ENCODE measurements at regions not wholly inside any gene's neighbourhood (a gene's known extent, or its start where the extent isn't known, plus 50 kb on each side); places are given as distances from the start of the nearest gene placed in this dataset.

DNA sequence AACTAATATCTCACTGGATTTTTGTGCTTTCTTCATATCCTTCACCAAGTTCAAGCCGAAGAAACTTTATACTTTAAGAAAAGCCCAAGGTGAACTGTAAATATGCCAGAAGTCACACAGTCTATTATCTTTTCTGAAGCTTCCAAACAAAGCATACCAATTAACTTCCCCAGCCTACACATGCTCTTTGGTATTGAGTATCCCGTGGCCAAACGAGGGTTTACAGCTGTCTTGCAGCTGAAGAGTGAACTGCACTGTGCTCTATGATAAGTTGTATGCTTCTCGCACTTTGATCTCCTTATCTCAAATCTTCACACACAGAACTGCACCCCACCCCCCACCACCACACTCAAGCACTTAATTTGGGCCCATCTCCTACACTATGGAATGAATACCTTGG, 215.6 kb upstream of the VEPH1 start:
- no peak for DNase-seq (ENCODE audit: low read depth)

DNA sequence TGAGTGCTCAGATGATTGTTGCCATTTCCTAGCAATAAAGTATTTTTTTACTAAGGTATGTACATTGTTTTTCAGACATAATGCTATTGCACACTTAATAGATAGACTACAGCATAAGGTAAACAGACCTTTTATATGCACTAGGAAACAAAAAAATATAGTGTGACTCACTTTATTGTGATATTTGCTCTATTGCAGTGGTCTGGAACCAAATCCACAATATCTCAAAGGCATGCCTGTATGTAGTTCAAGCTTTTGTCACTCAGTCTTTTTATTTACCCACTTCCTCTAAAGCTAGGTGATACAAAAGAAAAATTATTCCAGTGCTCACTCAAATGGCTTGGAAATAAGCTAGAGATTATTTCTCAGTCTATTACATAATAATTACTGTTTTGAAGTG, 209.9 kb upstream of the VEPH1 start:
- DNase-seq (ENCODE audit: low read depth): no peak

DNA sequence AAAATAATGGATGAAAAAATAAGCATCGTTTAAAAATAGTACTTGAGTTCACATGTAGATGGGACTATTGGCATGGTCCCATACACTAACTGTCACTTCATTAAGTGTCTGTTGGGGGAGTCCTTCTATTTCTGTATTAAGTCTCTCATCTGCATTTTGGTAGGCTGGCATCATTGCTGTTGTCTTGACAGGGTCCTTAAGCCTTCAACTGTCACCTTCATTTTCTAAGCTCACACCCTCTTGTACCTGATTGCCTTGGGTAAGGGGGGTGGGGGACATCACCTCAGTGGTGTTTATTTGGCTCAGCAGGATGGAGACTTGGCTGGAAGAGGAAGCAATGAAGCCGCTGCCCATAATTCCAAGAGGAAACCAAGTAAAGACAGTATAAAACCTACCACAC, 202.0 kb upstream of the VEPH1 start:
- DNase-seq (ENCODE audit: low read depth): no peak

DNA sequence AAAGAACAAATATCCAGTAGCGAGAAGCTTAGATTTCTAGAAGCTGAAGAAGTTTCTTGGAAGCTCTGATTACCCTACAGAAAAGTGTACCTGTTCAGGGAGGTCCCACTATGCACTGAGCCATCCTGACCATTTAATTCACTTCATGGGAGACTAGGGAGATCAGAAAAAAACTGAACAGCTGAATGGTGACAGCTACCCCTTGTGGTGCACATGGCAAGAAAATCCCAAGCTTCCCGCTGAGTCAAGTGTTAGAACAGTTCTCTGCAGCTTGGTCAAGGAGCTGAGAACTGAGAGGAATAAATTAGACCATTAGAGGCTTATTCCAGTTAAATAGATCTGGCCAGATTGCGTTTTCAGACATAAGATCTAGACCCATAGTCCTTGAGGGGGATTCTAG, 197.2 kb upstream of the VEPH1 start:
- DNase-seq (ENCODE audit: low read depth): no peak

DNA sequence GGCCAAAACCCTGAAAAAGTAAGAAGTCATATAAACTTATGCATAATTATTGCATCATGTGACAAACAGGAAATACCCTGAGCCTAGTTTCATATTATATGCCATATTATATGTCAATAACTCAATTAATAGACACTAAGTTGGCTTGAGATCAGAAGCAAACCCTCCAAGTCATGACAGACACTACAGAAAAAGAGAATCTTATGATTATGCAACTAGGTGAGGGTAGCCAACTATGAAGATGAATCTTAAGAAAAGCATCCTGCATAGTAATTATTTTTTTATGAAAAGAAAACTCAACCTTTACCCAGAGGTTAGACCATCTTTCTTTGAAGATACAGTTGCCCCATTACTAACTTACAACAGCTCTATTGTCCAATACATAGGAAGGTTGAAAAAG, 192.4 kb upstream of the VEPH1 start:
- DNase-seq (ENCODE audit: low read depth): no peak

DNA sequence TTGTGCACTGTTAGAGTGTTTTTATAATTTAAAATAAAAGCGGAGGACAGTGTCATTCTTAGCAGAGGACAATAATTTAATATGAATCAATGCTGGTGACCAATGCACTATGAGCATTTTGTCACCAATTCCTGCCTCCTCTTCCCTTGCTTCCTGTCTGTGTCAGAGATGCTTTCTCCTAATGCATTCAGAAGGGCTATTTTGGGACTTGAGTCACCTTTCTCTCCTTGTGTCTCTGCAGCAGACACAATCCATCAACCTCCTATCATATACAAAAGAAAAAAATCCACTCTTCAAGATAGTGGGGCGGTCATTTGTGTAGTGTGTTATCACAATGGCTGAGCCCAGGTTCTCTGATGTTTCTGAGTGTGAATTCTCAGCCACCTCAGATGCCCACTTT, 191.9 kb upstream of the VEPH1 start:
- DNase-seq (ENCODE audit: low read depth): no peak

DNA sequence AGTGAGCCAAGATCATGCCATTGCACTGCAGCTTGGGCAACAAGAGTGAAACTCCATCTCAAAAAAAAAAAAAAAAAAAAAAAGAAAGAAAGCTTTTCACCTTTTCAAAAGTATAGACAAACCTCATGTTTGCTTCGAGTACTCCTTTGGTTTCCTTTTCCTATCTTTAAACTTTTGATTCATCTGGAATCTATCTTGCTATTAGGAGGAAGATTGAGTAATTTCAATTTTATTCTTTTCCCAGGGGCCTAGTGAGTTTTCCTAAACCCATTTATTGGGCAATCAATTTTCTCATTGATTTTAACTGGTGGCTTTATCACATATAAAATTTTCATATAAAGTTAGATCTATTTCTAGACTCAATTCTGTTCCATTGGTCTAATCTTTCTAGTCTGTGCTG, 190.5 kb upstream of the VEPH1 start:
- no peak for DNase-seq (ENCODE audit: low read depth)

DNA sequence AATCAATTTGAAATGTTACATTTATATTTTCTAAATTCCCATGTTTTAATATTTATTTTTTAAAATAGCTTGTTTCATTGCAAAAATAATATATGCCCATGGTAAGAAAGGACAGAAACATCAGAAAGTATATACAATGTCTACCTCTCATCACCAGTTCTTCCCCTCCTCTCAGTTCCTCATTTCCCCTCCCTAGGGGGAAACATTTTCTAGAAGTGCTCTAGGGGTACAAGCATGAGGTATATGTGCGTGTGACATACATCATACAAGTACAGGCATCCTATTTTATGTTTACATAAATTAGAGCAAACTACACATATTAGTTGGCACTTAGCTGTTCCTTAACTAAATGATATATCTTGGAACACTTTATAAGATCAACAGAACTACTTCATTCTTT, 189.3 kb upstream of the VEPH1 start:
- DNase-seq (ENCODE audit: low read depth): no peak

DNA sequence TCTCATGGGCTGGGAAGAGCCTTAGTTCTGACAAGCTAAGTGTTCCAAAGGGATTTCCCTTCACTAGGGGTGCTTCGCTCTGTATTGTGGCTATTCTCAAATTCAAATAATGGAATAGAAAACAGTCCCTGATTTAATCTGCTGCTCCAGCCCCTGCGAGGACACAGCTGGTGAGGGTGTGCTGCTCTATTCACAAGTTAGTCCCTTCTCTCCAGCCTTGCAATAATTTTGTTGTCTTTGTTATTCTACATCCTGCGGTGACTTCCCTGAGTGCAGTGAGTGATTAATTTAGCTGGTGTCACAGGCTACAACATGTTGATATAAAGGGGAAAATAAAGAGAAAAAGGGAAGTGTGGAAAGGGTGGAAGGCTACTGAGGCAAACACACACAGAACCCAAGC, 180.5 kb upstream of the VEPH1 start:
- DNase-seq (ENCODE audit: low read depth): no peak

DNA sequence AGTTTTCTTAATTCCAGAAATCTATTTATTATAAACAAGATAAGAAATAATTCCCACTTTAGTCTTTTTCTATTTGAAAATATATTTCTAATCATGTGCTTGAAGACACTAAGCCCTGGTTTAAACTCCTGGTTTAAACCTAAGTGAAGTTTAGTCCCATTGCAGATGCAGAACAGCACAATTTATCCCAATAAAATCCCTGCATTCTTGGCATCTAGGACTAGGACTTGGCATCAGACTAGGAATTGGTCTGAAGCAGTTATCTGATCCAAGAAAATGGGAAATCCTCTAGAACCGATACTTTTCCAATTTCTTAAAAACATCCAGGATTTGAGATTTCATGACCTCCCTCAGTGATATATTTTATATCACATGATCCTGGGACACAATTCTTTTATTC, 168.8 kb upstream of the VEPH1 start:
- DNase-seq (ENCODE audit: low read depth): no peak

DNA sequence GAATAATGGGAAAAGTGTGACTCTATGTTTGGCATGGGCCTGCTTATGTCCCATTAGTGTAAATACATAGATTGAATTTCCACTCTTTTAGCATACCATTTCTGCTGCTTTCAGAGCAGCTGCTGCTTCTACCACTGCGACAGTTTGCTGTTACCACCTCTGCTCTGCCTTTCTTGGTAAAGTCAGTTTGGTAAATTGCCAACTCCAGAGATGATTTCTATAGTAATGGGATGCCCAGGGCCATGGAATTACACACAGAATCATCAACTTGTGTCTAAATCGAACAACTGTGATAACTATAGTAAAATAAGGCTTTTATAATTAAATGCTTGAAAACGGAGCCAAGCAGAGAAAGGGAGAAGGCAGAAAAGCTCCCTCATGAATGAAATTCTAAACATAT, 168.4 kb upstream of the VEPH1 start:
- no peak for DNase-seq (ENCODE audit: low read depth)

DNA sequence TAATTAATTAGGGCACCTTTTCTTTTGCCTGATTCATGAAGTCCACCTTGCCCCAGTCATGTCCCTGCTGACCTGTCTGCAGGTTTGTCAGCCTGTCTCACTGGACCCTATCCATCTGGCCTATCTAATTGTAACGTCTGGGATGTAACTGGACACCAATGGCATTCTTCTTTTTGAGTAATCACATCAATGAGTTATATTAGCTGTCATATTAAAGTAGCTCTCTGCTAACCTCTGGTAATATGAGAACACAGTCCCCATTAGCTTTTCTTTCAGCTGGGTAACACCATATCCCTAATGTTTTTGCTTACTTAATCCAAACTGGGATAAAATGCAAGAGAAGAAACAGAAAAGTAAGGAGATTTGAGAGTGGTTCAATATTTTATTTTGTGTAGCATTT, 166.2 kb upstream of the VEPH1 start:
- no peak for DNase-seq (ENCODE audit: low read depth)

DNA sequence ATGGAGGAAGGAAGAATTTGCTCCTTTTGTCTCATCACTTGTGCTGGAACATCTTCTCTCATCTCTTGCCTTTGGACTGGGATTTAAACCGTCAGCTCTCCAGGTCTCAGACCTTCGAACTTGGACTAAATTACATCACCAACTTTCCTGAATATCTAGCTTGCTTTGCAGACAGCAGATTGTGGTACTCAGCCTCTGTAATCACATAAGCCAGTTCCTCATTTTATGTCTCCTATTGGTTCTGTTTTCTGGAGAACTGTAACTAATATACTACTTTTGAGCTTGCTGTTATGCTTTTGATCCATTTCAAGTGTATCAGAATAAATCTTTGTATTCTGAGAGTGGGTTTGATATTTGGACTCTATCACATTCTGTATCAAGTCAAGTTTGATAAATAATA, 164.3 kb upstream of the VEPH1 start:
- DNase-seq (ENCODE audit: low read depth): no peak

DNA sequence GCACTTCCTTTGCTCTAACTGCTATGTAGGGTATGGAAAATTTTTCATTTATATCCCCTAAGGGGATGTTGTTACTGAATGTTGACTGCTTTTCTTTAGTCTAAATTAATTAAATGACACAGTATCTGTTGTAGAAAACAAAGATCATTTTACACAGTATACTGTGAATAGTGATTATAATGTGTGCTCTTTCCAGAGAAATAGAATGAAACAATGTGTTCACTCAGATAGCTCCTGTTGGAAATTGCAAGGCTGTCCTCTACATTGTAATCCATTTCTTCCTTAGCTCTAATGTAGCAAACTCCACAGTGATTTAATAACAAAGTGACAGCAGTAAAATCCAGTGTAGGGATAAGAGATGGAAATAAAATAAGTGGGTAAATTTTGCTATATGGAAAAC, 159.0 kb upstream of the VEPH1 start:
- DNase-seq (ENCODE audit: low read depth): no peak

DNA sequence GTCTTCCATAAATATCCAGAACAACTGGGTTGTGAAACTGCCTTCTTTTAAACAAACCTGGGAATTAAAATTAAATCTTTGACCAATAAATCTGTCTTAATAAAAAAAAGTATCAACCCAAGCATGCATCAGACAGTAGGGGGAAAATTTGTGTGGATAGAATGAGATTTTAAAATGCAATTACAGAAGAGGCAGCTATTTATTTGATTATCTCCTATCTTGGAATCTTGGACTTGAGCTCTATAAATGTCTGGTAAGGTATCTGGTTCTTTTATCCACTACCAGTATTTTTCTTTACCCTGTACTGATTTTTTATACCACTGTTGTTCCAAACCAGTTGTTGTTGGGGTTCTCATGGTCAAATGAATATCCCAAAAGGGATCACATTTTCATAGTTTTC, 157.6 kb upstream of the VEPH1 start:
- no peak for DNase-seq (ENCODE audit: low read depth)

DNA sequence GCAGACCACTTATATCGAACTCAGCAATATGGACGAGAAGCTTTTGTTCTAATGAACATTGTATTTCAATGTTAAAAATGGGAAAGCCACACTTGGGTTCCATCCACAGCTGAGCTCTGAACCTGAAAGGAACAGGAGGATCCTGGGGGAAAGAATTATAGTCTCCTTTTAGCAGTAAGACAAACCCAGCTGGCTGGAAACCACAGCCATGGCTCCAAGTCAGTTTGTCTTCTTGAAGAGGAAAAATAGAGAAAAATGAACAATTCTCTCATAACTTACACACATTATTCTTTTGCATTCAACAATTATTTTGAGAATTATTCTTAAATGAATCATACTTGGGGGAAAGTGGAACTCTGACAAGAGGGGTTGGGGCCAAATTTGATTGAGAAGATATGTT, 149.2 kb upstream of the VEPH1 start:
- no peak for DNase-seq (ENCODE audit: low read depth)

DNA sequence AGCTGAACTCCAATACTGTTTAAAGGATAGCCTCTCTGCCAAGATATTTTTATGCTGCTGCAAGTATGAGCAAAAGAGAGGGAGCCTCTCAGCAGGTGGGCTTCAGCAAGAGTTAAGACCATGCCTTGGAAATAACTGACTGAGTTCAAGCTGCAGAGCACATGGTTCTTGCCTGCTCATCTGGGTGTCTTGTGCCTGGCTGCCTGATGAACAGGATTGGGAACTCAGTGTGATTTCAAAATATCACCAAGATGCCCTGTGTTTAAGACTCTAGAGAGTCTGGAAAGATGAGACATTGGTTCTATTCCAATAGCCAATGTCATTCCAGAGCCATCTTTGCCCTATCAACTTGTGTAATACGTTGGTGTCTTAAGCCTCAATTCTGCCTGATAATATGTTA, 147.5 kb upstream of the VEPH1 start:
- DNase-seq (ENCODE audit: low read depth): no peak

DNA sequence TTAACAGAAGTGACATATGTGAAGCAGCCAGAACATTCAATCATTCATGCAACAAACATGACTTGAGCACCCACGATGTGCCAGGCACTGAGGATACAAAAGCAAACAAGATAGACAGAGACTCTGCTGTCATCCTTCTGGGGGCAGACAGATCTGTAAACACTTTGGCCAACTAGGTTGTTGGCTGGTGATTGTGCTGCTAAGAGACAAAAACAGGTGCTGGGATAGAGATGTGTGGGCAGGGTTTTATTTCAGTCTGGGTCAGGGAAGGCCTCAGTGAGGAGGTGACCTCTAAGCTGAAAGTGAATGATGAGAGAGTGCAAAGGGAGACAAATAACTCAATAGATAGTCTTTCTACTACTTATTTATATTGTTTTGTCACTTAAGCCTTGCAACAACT, 147.0 kb upstream of the VEPH1 start:
- no peak for DNase-seq (ENCODE audit: low read depth)

DNA sequence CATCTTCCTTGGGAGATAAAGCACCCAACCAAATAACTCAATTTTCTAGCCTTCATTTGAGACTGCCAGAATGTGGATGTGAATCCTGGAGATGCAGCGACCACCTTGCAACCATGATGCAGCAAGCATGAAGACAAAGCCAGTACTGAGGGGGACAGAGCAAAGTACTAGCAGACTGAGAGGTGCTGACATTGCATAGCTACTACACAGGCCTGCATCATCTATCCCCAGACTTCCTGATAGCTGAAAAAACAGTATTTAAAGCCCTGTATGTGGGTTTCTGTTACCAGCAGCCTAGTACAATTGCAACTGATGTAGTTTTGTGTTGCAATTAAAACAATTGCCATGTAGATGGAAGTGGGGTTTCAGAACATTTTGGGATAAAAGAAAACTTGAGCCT, 146.3 kb upstream of the VEPH1 start:
- DNase-seq (ENCODE audit: low read depth): no peak

DNA sequence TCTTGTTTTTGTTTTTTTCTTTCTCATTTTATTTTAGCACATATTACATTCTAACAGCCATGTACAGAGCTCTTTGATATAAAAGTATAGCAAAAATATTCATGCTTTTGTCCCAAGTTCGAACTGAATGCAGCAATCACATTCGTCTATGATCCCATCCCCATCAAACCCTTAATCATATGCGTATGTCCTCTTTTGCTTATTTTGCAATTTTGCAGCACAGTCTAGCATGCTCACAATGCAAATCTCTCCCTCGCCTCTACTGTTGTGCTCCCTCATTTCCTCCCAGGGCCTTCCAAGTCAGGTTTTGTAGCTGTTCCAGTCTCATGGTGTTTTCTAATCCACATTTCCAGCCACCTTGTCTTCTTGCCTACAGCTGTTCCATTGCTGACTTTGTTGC, 144.6 kb upstream of the VEPH1 start:
- DNase-seq (ENCODE audit: low read depth): no peak

DNA sequence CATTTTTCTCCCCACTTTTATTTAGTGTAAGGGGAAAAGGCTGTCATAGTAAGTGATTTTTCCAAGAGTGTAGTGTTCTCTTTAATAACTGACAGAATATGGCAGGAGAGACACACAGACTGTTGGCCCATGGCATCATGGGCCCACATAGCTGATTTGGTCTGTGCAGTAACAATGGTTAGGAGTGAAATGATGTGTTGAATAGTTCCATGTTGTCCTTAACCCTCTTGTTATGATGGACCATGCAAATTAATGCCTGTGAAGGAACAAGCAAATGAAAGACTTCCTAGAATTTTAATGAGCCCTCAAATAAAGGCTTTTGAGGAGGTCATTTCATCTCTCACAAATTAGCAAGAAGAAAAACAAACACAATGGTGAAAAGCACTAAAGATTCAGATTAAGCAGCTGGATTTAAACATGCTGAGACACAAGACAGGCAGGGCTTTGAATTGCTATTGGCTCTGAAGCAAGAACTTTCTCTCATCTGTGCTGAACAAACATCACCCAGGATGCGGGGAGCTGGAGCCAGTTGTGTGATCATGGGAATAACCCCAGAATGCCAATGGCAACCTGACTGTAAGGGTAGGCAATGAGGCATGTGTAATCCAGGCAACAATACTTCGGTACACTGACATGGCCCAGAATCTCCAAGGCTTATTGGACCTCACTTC, 136.7 kb upstream of the VEPH1 start:
- DNase-seq (ENCODE audit: low read depth): no peak

DNA sequence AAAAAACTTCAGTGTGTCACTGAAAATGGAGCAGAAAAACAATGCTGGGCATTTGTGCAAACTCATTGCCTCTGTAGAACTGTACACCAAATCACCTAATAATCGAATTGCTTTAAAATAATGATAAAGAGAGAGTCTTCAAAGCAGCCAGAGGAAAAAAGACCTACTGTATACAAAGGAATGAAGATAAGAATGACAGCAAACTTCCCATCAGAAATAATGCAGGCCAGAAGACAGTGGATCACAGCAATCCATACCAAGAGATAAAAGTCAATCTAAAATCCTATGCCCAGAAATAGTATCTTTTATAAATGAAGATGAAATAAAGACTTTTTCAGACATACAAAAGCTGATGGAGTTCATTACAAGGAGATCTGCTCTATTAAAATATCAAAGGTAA, 134.7 kb upstream of the VEPH1 start:
- DNase-seq (ENCODE audit: low read depth): no peak

DNA sequence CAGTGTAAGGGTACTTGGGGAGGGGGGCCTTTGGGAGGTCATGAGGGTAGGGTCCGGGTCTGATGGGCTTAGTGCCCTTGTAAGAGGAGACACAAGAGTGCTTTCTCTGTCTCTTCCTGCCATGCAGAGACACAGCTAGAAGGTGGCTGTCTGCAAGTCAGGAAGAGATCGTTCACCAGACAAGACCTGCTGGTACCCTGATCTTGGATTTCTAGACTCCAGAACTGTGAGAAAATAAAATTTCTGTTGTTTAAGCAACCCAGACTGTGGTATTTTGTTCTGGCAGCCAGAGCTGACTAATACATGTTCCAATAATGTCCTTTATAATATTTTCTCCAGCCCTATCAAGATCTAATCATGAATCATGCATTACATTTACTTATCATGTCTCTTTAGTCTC, 130.0 kb upstream of the VEPH1 start:
- no peak for DNase-seq (ENCODE audit: low read depth)

DNA sequence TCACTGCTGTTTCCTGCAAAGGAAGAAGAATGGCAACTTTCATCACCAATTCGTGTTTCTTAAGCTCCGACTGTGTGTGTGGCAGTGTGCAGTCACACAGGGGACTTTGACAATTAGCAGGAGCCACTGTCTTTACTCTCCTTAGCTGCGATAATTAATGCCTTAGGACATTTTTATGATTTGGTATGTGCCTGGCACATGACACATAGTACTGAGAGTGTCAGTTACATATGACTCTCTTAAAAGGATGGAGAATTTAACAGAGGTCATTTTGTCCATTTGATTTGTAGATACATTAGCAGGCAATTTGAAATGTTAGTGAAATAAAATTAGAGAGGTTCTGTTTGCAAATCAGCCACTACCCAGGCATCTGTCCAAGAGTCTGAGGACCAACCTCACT, 128.9 kb upstream of the VEPH1 start:
- no peak for DNase-seq (ENCODE audit: low read depth)

DNA sequence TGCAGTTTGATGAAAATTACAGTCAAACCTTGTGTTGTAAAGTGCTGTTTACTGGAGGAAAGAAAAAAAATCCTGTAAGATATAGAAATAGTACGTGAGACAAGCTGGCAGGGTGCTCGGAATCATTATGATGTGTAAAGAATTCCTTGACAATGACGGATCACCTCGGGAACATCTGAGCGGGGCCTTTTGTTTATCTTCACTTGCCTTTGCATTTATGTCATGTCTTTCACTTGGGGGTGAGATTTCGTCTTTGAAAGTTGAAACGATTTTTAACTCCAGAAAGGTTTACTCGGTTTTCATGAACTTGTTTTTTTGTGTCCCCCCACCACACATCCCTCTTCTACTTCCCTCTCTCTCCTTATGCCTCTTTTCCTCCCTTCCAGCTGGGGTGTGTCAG, 128.3 kb upstream of the VEPH1 start:
- DNase-seq (ENCODE audit: low read depth): no peak
